NAMALWA (cell line): ENCODE measurements at regions not wholly inside any gene's neighbourhood (a gene's known extent, or its start where the extent isn't known, plus 50 kb on each side); places are given as distances from the start of the nearest gene placed in this dataset.
A peak's percentile ranks its signal among the peaks of the same experiment; 100 is the strongest.
"Not testable (repeated sequence)": the region's sequence is repeated elsewhere in the genome, so short reads cannot be mapped to it uniquely, and the experiment has no call there.

ENCODE experiments used
- DNase-seq: peaks from one replicate; pipeline ENCODE4 v3.0.0-alpha.2; 2015; ENCODE audit warnings: low spot score

GRCh38 chr1:163571950-163572349, 250.2 kb downstream of the NUF2 start:
- DNase-seq: no peak

GRCh38 chr1:163574119-163574518, 252.4 kb downstream of the NUF2 start:
- no peak for DNase-seq

- DNase-seq: no peak
Measured at GRCh38 chr1:163580926-163581325, 259.2 kb downstream of the NUF2 start.

- DNase-seq: no peak
Measured at GRCh38 chr1:163583661-163584181, 262.0 kb downstream of the NUF2 start.

GRCh38 chr1:163585796-163586195, 264.0 kb downstream of the NUF2 start:
- DNase-seq: no peak

- DNase-seq: no peak
Measured at GRCh38 chr1:163588796-163589195, 267.0 kb downstream of the NUF2 start.

GRCh38 chr1:163589735-163590134, 268.0 kb downstream of the NUF2 start:
- DNase-seq: no peak

- not testable (repeated sequence) for DNase-seq
Measured at GRCh38 chr1:163591131-163591530, 269.4 kb downstream of the NUF2 start.

- DNase-seq: not testable (repeated sequence)
Measured at GRCh38 chr1:163592623-163593022, 270.9 kb downstream of the NUF2 start.

GRCh38 chr1:163596106-163596505, 274.4 kb downstream of the NUF2 start:
- DNase-seq: not testable (repeated sequence)

- peak; percentile 8 for DNase-seq
Measured at GRCh38 chr1:163596541-163597258, 274.9 kb downstream of the NUF2 start.

GRCh38 chr1:163604321-163604720, 282.6 kb downstream of the NUF2 start:
- no peak for DNase-seq

GRCh38 chr1:163604896-163605295, 283.1 kb downstream of the NUF2 start:
- no peak for DNase-seq

GRCh38 chr1:163608979-163609378, 287.2 kb downstream of the NUF2 start:
- no peak for DNase-seq

GRCh38 chr1:163609858-163610257, 288.1 kb downstream of the NUF2 start:
- no peak for DNase-seq

GRCh38 chr1:163610486-163610885, 288.7 kb downstream of the NUF2 start:
- no peak for DNase-seq

GRCh38 chr1:163614361-163614760, 292.6 kb downstream of the NUF2 start:
- DNase-seq: no peak

- no peak for DNase-seq
Measured at GRCh38 chr1:163628034-163628773, 306.4 kb downstream of the NUF2 start.

- DNase-seq: no peak
Measured at GRCh38 chr1:163632269-163632668, 310.5 kb downstream of the NUF2 start.

GRCh38 chr1:163633366-163633765, 311.6 kb downstream of the NUF2 start:
- DNase-seq: no peak

- DNase-seq: not testable (repeated sequence)
Measured at GRCh38 chr1:163645676-163646075, 323.9 kb downstream of the NUF2 start.

- DNase-seq: no peak
Measured at GRCh38 chr1:163650624-163651023, 328.9 kb downstream of the NUF2 start.

GRCh38 chr1:163652441-163652840, 330.7 kb downstream of the NUF2 start:
- no peak for DNase-seq
